H1 (cell line): ENCODE measurements at regions not wholly inside any gene's neighbourhood (a gene's known extent, or its start where the extent isn't known, plus 50 kb on each side); places are given as distances from the start of the nearest gene placed in this dataset.

Experiments
- POU5F1 ChIP-seq: IDR thresholded peaks from 2 replicates; pipeline ENCODE4 v1.6.1; 2011; ENCODE audit warnings: low read depth, mild to moderate bottlenecking, low read length, moderate library complexity
- TF ChIP-seq, protein P1 (sequence below): fragments of 300-600 bp; sonication (generic); IDR thresholded peaks from 2 replicates; pipeline ENCODE4 v1.7.1; 2012; ENCODE audit warnings: low read length, moderate library complexity, mild to moderate bottlenecking, inconsistent platforms; ENCODE audit not compliant: insufficient replicate concordance

DNA sequence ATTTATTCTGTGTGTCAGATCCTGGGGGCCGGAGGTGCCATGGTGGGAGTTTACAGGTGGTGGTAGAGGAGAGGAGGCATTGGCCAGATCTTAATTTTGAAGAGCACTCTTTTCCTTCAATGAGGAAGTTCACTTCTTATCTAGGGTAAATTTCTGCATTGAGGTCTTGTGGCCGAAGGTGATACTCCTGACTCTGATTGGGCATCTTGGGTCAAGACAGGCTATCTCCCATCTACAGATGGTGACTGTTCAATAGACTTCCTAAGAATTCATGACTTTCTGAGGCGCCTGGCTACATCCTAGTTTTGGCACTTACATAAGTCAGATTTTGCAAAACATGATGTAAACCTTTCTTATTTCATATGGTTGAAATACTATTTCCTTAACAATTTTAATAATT, 135.2 kb downstream of the SUCLA2 start (continued):
- TF ChIP-seq, protein P1, sequence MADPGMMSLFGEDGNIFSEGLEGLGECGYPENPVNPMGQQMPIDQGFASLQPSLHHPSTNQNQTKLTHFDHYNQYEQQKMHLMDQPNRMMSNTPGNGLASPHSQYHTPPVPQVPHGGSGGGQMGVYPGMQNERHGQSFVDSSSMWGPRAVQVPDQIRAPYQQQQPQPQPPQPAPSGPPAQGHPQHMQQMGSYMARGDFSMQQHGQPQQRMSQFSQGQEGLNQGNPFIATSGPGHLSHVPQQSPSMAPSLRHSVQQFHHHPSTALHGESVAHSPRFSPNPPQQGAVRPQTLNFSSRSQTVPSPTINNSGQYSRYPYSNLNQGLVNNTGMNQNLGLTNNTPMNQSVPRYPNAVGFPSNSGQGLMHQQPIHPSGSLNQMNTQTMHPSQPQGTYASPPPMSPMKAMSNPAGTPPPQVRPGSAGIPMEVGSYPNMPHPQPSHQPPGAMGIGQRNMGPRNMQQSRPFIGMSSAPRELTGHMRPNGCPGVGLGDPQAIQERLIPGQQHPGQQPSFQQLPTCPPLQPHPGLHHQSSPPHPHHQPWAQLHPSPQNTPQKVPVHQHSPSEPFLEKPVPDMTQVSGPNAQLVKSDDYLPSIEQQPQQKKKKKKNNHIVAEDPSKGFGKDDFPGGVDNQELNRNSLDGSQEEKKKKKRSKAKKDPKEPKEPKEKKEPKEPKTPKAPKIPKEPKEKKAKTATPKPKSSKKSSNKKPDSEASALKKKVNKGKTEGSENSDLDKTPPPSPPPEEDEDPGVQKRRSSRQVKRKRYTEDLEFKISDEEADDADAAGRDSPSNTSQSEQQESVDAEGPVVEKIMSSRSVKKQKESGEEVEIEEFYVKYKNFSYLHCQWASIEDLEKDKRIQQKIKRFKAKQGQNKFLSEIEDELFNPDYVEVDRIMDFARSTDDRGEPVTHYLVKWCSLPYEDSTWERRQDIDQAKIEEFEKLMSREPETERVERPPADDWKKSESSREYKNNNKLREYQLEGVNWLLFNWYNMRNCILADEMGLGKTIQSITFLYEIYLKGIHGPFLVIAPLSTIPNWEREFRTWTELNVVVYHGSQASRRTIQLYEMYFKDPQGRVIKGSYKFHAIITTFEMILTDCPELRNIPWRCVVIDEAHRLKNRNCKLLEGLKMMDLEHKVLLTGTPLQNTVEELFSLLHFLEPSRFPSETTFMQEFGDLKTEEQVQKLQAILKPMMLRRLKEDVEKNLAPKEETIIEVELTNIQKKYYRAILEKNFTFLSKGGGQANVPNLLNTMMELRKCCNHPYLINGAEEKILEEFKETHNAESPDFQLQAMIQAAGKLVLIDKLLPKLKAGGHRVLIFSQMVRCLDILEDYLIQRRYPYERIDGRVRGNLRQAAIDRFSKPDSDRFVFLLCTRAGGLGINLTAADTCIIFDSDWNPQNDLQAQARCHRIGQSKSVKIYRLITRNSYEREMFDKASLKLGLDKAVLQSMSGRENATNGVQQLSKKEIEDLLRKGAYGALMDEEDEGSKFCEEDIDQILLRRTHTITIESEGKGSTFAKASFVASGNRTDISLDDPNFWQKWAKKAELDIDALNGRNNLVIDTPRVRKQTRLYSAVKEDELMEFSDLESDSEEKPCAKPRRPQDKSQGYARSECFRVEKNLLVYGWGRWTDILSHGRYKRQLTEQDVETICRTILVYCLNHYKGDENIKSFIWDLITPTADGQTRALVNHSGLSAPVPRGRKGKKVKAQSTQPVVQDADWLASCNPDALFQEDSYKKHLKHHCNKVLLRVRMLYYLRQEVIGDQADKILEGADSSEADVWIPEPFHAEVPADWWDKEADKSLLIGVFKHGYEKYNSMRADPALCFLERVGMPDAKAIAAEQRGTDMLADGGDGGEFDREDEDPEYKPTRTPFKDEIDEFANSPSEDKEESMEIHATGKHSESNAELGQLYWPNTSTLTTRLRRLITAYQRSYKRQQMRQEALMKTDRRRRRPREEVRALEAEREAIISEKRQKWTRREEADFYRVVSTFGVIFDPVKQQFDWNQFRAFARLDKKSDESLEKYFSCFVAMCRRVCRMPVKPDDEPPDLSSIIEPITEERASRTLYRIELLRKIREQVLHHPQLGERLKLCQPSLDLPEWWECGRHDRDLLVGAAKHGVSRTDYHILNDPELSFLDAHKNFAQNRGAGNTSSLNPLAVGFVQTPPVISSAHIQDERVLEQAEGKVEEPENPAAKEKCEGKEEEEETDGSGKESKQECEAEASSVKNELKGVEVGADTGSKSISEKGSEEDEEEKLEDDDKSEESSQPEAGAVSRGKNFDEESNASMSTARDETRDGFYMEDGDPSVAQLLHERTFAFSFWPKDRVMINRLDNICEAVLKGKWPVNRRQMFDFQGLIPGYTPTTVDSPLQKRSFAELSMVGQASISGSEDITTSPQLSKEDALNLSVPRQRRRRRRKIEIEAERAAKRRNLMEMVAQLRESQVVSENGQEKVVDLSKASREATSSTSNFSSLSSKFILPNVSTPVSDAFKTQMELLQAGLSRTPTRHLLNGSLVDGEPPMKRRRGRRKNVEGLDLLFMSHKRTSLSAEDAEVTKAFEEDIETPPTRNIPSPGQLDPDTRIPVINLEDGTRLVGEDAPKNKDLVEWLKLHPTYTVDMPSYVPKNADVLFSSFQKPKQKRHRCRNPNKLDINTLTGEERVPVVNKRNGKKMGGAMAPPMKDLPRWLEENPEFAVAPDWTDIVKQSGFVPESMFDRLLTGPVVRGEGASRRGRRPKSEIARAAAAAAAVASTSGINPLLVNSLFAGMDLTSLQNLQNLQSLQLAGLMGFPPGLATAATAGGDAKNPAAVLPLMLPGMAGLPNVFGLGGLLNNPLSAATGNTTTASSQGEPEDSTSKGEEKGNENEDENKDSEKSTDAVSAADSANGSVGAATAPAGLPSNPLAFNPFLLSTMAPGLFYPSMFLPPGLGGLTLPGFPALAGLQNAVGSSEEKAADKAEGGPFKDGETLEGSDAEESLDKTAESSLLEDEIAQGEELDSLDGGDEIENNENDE: no peak
- no peak for TF ChIP-seq POU5F1
- TF ChIP-seq, all 59 proteins: peak for 0
